Lower leg skin (tissue), 3 donors: ENCODE measurements at regions not wholly inside any gene's neighbourhood (a gene's known extent, or its start where the extent isn't known, plus 50 kb on each side); places are given as distances from the start of the nearest gene placed in this dataset.

Experiments
- CTCF ChIP-seq, 3 donors: fragments of 450-650 bp; IDR thresholded peaks; one replicate each; pipeline ENCODE4 v1.5.1; 2016; ENCODE audit warnings: antibody characterized with exemption in 3 of 3, mild to moderate bottlenecking in 3 of 3, moderate library complexity in 2 of 3
- POLR2A ChIP-seq, 2 donors: fragments of 450-650 bp; IDR thresholded peaks; one replicate each; pipeline ENCODE4 v1.6.1; 2016 to 2017; ENCODE audit warnings: antibody characterized with exemption in 2 of 2, mild to moderate bottlenecking in 1 of 2, moderate library complexity in 1 of 2

GRCh38 chr13:65613004-65613403 lies 1617.1 kb downstream of the PCDH9 start:
- TF ChIP-seq CTCF (IDR thresholded peaks at IDR 0.05) (no peak), POLR2A (IDR thresholded peaks at IDR 0.05) (no peak)
